Astrocyte of the cerebellum (primary cell): ENCODE measurements at regions not wholly inside any gene's neighbourhood (a gene's known extent, or its start where the extent isn't known, plus 50 kb on each side); places are given as distances from the start of the nearest gene placed in this dataset.
A peak's percentile ranks its signal among the peaks of the same experiment; 100 is the strongest.

Experiments
- DNase-seq: peaks from one replicate; pipeline ENCODE4 v3.0.0-alpha.2; 2011; ENCODE audit warnings: low read depth
- H3K4me3 ChIP-seq: 2 replicates; pipeline ENCODE4 v1.5.1; 2011; ENCODE audit warnings: mild to moderate bottlenecking, low read depth, low read length, moderate library complexity
- in situ Hi-C: cut with HindIII; loops from 2 replicates; pipeline ENCODE4 v1.10.0; 2017; ENCODE audit warnings: low sequenced_read_pairs
- TF ChIP-seq, protein P1 (sequence below): IDR thresholded peaks from 2 replicates; pipeline ENCODE4 v1.5.1; 2012; ENCODE audit warnings: low read length, low read depth, moderate library complexity, mild to moderate bottlenecking; ENCODE audit errors: missing control alignments

DNA sequence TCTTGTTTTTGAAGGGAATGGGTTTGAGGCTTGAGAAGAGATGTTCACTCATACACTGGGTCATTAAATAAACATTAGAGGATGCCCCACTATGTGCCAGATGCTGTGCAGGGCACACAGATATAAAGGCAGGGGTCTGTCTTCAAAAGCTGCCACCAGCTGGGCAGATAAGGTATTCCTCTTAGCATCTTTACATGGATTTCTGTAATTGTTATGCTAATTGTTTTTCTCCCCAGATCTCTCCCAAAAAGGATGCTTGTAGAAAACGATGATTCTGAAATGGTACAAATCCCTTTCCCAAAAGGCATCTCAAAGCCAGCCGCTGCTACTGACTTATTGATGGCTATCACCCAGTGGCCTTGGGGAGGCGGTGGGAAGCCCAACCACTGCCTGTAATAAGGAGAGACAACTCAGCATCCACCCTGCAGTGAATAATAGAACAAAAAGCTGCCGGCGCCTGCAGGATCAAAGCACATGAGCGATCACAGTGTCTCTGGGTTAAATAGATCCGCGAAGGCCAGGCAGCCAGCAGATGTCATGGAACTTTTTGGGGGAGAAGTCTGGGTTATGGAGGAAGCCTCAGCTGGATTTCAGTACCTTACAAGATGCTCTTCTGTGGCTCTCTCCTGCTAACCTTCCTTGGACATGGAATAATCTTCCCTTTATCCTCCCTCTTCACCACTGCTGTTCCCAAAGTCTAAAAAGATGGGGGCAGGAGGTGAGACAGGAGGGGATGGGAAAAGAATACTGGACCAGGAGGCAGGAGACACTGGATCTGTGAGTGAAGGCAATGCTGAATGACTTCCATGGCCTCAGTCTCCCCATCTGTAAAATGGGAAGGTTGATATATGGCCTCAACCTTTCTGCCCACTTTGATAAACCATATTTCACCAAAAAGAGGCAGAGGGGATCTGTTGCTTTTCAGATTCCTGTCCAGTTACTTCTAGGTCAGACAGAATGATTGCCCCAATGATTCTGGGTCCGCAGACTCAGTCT is 54.8 kb upstream of the CD34 start:
- H3K4me3 ChIP-seq = no peak overlapping the region
- in situ Hi-C loops = no loop called here
- TF ChIP-seq, protein P1, sequence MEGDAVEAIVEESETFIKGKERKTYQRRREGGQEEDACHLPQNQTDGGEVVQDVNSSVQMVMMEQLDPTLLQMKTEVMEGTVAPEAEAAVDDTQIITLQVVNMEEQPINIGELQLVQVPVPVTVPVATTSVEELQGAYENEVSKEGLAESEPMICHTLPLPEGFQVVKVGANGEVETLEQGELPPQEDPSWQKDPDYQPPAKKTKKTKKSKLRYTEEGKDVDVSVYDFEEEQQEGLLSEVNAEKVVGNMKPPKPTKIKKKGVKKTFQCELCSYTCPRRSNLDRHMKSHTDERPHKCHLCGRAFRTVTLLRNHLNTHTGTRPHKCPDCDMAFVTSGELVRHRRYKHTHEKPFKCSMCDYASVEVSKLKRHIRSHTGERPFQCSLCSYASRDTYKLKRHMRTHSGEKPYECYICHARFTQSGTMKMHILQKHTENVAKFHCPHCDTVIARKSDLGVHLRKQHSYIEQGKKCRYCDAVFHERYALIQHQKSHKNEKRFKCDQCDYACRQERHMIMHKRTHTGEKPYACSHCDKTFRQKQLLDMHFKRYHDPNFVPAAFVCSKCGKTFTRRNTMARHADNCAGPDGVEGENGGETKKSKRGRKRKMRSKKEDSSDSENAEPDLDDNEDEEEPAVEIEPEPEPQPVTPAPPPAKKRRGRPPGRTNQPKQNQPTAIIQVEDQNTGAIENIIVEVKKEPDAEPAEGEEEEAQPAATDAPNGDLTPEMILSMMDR = no peak
- DNase-seq = no peak

DNA sequence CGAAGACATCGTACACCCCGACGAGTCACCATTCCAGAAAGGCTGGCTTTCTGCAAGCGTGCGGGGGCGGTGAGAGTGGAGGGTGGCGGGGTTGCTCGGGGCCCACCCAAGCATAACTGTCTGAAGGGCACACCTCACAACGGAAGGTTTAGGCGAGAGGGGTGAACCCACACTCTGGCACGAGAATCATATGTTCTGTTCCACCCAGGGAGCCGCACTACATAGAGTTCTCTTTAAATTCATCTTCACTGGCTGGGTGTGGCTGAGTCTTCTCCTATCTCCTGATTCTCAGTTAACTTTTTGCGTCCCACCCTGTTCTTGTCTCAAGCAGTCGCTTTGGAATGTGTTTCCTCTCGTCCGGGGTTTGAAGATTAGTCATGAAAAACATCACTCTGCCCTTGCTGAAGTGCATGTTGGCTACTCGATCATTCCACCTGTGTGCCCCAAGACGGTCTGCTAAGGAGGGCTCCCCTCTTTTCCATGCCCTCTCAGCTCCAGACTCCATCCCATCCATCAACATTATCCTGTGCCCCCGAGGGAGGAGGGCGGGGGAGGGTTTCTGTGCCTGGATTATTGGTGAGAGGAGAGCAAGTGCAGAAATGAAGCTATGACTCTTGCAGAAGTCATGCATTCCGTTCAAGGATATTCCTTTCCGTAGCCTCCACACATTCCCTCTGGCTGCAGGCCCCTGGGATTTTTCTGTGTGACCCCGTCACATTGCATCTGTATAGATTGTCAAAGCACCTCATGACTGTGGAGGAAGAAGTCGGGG is 53.5 kb upstream of the CD34 start:
- no peak overlapping the region for H3K4me3 ChIP-seq
- TF ChIP-seq, protein P1 = no peak
- in situ Hi-C loops = no loop called here
- no peak for DNase-seq

DNA sequence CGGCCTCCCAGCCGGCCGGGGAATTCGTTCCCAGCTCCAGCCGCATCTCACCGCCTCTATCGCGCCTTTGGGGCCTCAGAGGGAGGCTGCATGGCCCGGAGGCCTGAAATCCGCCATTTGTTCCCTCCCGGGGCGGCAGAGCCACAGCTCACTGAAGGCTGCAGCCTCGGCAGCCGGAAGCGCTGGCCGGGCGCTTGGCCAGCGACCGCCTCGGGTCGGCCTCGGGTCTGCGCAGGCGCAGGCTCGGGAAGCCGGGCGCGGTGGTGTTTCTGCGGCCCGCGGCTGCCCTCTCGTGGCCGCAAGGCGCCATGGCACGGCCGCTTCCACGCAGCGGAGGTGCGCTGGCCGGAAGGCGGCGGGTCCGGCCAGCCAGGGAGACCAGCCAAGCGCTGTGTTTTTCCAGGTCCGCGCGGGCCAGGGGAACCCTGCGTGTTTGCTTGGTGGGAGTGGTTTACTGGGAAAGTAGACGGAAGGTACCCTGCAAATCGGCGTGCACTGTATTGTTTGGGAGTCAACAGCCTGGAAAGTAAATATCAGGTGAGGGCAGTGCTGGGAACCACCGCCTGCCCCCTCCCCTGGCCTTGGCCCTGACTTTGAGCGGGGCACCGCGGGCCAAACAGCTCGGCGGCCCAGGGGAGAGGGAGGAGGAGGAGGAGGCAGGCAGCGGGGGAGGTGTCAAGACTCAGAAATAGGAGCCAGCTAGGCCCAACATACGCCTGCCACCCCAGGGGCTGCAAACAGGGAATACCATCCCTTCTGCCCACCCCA is 52.7 kb upstream of the CD34 start:
- peak; percentile 43 for DNase-seq
- in situ Hi-C loops = no loop called here
- peak overlapping the region; percentile 42 for H3K4me3 ChIP-seq
- TF ChIP-seq, protein P1 = peak; percentile 87

DNA sequence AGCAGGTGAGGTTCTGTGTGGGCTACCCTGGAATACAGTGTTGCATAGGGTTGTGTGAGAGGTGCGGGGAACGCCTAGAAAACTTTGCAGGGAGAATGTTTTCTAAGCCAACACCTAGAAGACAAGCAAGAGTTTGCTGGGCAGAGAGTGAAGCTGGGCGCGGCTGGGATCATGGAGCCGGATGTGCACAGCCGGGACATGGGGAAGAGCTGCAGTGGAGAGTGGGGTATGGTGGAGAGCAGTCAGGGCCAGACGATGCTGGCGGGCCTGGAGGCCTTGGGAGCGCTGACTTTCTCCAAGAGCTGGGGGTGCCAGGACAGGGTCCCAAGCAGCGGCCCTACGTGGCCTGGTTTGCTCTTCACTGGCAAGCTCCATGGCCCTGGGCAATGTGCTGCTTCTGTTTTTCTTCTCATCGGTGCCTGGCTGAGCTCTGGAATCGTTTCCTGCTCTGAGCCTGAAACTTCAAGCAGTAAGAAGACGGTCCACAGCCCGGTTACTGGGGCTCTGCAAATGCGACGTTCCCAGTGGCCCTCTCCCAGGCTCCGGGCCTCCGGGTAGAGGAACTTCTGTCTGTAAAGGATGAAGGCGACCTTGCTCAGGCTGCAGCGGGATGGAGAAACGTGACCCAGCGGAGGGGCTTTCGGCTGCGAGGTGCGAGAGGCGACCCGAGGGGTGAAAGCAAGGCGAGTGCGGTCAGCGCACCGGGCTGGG is 51.9 kb upstream of the CD34 start:
- in situ Hi-C loops = no loop called here
- TF ChIP-seq, protein P1 = no peak
- DNase-seq = no peak
- peak overlapping the region; percentile 42 for H3K4me3 ChIP-seq
